Activated naive CD8-positive, alpha-beta T cell treated with anti-CD3 and anti-CD28 coated beads, Interleukin-2, amount 50 U/mL, for 24 hours (primary cell): ENCODE measurements at regions not wholly inside any gene's neighbourhood (a gene's known extent, or its start where the extent isn't known, plus 50 kb on each side); places are given as distances from the start of the nearest gene placed in this dataset.
"Not testable (repeated sequence)": the region's sequence is repeated elsewhere in the genome, so short reads cannot be mapped to it uniquely, and the experiment has no call there.

Experiments
- ATAC-seq: fragments of 150-1000 bp; cut with Tn5 transposase; one replicate; pipeline ENCODE4 v1.10.0; 2021
- DNase-seq: peaks from one replicate; pipeline ENCODE4 v3.0.0; 2021
- H3K27ac Mint-ChIP-seq: one replicate; pipeline ENCODE4 v1.8.0; 2021; ENCODE audit warnings: mild to moderate bottlenecking, mixed read lengths
- H3K27me3 Mint-ChIP-seq: one replicate; pipeline ENCODE4 v1.8.0; 2021; ENCODE audit warnings: mixed read lengths
- H3K36me3 Mint-ChIP-seq: one replicate; pipeline ENCODE4 v1.8.0; 2021; ENCODE audit warnings: low read depth, mixed read lengths
- H3K4me1 Mint-ChIP-seq: one replicate; pipeline ENCODE4 v1.8.0; 2021; ENCODE audit warnings: mixed read lengths
- H3K4me3 Mint-ChIP-seq: one replicate; pipeline ENCODE4 v1.8.0; 2021; ENCODE audit warnings: mild to moderate bottlenecking, moderate library complexity, mixed read lengths
- H3K9me3 Mint-ChIP-seq: one replicate; pipeline ENCODE4 v1.8.0; 2021; ENCODE audit warnings: mixed read lengths

GRCh38 chr13:78047151-78047550, 128.5 kb upstream of the EDNRB start:
- DNase-seq (no peak), ATAC-seq (no peak)
- no peaks in the 10 kb centered on the region for H3K9me3 Mint-ChIP-seq
- no peaks in the 10 kb centered on the region for H3K4me1 Mint-ChIP-seq
- peaks cover 1% of the 10 kb centered on the region for H3K27me3 Mint-ChIP-seq
- no peak overlapping the region for H3K4me3 Mint-ChIP-seq
- H3K36me3 Mint-ChIP-seq, result no peaks in the 10 kb centered on the region
- no peak overlapping the region for H3K27ac Mint-ChIP-seq

GRCh38 chr13:78046331-78046730, 127.7 kb upstream of the EDNRB start:
- no peak overlapping the region for H3K27ac Mint-ChIP-seq
- peaks cover 6% of the 10 kb centered on the region for H3K27me3 Mint-ChIP-seq
- H3K9me3 Mint-ChIP-seq, result no peaks in the 10 kb centered on the region
- H3K4me3 Mint-ChIP-seq, result no peak overlapping the region
- DNase-seq, result no peak
- H3K4me1 Mint-ChIP-seq, result no peaks in the 10 kb centered on the region
- H3K36me3 Mint-ChIP-seq, result no peaks in the 10 kb centered on the region
- no peak for ATAC-seq

GRCh38 chr13:78045916-78046315, 127.3 kb upstream of the EDNRB start:
- Mint-ChIP-seq H3K36me3 (no peaks in the 10 kb centered on the region), H3K27ac (no peak overlapping the region), H3K27me3 (peaks cover 6% of the 10 kb centered on the region), H3K4me3 (no peak overlapping the region), H3K9me3 (no peaks in the 10 kb centered on the region), H3K4me1 (no peaks in the 10 kb centered on the region)
- DNase-seq, result no peak
- no peak for ATAC-seq

GRCh38 chr13:78041366-78041765, 122.7 kb upstream of the EDNRB start:
- not testable (repeated sequence) for H3K4me1 Mint-ChIP-seq, H3K36me3 Mint-ChIP-seq, H3K27me3 Mint-ChIP-seq, ATAC-seq, H3K9me3 Mint-ChIP-seq, H3K4me3 Mint-ChIP-seq, DNase-seq, H3K27ac Mint-ChIP-seq

- H3K27ac Mint-ChIP-seq, result no peak overlapping the region
- H3K9me3 Mint-ChIP-seq, result no peaks in the 10 kb centered on the region
- peaks cover 6% of the 10 kb centered on the region for H3K27me3 Mint-ChIP-seq
- no peaks in the 10 kb centered on the region for H3K4me1 Mint-ChIP-seq
- DNase-seq (no peak), ATAC-seq (no peak)
- H3K36me3 Mint-ChIP-seq, result no peaks in the 10 kb centered on the region
- H3K4me3 Mint-ChIP-seq, result no peak overlapping the region
These were observed 121.7 kb upstream of the EDNRB start for GRCh38 chr13:78040205-78040830.

- ATAC-seq (no peak), DNase-seq (no peak)
- Mint-ChIP-seq H3K27me3 (peaks cover 2% of the 10 kb centered on the region), H3K4me3 (no peak overlapping the region), H3K9me3 (no peaks in the 10 kb centered on the region), H3K4me1 (no peaks in the 10 kb centered on the region), H3K27ac (no peak overlapping the region), H3K36me3 (no peaks in the 10 kb centered on the region)
These were observed 118.2 kb upstream of the EDNRB start for GRCh38 chr13:78036841-78037240.

GRCh38 chr13:78035500-78035899, 116.9 kb upstream of the EDNRB start:
- Mint-ChIP-seq H3K36me3 (no peaks in the 10 kb centered on the region), H3K4me1 (no peaks in the 10 kb centered on the region)
- ATAC-seq, result no peak

GRCh38 chr13:78033509-78033908, 114.9 kb upstream of the EDNRB start:
- peaks cover 4% of the 10 kb centered on the region for H3K27me3 Mint-ChIP-seq

More at GRCh38 chr13:78035500-78035899, 116.9 kb upstream of the EDNRB start:
- no peak overlapping the region for H3K27ac Mint-ChIP-seq
- H3K27me3 Mint-ChIP-seq, result peaks cover under 1% of the 10 kb centered on the region
- H3K4me3 Mint-ChIP-seq, result no peak overlapping the region
- no peaks in the 10 kb centered on the region for H3K9me3 Mint-ChIP-seq
- no peak for DNase-seq

GRCh38 chr13:78032132-78032531, 113.5 kb upstream of the EDNRB start:
- peaks cover 4% of the 10 kb centered on the region for H3K27me3 Mint-ChIP-seq
- no peaks in the 10 kb centered on the region for H3K9me3 Mint-ChIP-seq
- H3K4me3 Mint-ChIP-seq, result no peak overlapping the region
- H3K36me3 Mint-ChIP-seq, result no peaks in the 10 kb centered on the region
- DNase-seq, result no peak
- H3K4me1 Mint-ChIP-seq, result no peaks in the 10 kb centered on the region
- H3K27ac Mint-ChIP-seq, result no peak overlapping the region
- no peak for ATAC-seq

More at GRCh38 chr13:78033509-78033908, 114.9 kb upstream of the EDNRB start:
- DNase-seq (no peak), ATAC-seq (no peak)
- H3K36me3 Mint-ChIP-seq, result no peaks in the 10 kb centered on the region
- no peak overlapping the region for H3K4me3 Mint-ChIP-seq
- H3K27ac Mint-ChIP-seq, result no peak overlapping the region
- no peaks in the 10 kb centered on the region for H3K9me3 Mint-ChIP-seq
- H3K4me1 Mint-ChIP-seq, result no peaks in the 10 kb centered on the region

- H3K4me1 Mint-ChIP-seq, result no peaks in the 10 kb centered on the region
- peaks cover 4% of the 10 kb centered on the region for H3K27me3 Mint-ChIP-seq
- H3K9me3 Mint-ChIP-seq, result no peaks in the 10 kb centered on the region
- H3K27ac Mint-ChIP-seq, result no peak overlapping the region
- no peak for DNase-seq
- H3K36me3 Mint-ChIP-seq, result no peaks in the 10 kb centered on the region
- no peak overlapping the region for H3K4me3 Mint-ChIP-seq
- no peak for ATAC-seq
These were observed 111.8 kb upstream of the EDNRB start for GRCh38 chr13:78030341-78030896.

GRCh38 chr13:78029901-78030300, 111.3 kb upstream of the EDNRB start:
- H3K36me3 Mint-ChIP-seq, result no peaks in the 10 kb centered on the region
- no peak overlapping the region for H3K4me3 Mint-ChIP-seq
- H3K27ac Mint-ChIP-seq, result no peak overlapping the region
- ATAC-seq (no peak), DNase-seq (no peak)
- peaks cover 4% of the 10 kb centered on the region for H3K27me3 Mint-ChIP-seq
- no peaks in the 10 kb centered on the region for H3K4me1 Mint-ChIP-seq
- no peaks in the 10 kb centered on the region for H3K9me3 Mint-ChIP-seq

- ATAC-seq (no peak), DNase-seq (no peak)
- Mint-ChIP-seq H3K4me1 (no peaks in the 10 kb centered on the region), H3K36me3 (no peaks in the 10 kb centered on the region), H3K4me3 (no peak overlapping the region), H3K27ac (no peak overlapping the region), H3K27me3 (peaks cover 4% of the 10 kb centered on the region), H3K9me3 (peaks cover 4% of the 10 kb centered on the region)
These were observed 110.3 kb upstream of the EDNRB start for GRCh38 chr13:78028960-78029359.

- no peak for ATAC-seq
- H3K9me3 Mint-ChIP-seq, result peaks cover 8% of the 10 kb centered on the region
- no peaks in the 10 kb centered on the region for H3K36me3 Mint-ChIP-seq
- no peak for DNase-seq
- H3K4me3 Mint-ChIP-seq, result no peak overlapping the region
- H3K27ac Mint-ChIP-seq, result no peak overlapping the region
- H3K4me1 Mint-ChIP-seq, result peaks cover 18% of the 10 kb centered on the region
- no peaks in the 10 kb centered on the region for H3K27me3 Mint-ChIP-seq
These were observed 106.4 kb upstream of the EDNRB start for GRCh38 chr13:78024996-78025395.

- DNase-seq (peak; percentile 34), ATAC-seq (peak; percentile 99)
- peaks cover 8% of the 10 kb centered on the region for H3K9me3 Mint-ChIP-seq
- peaks cover 18% of the 10 kb centered on the region for H3K4me1 Mint-ChIP-seq
- peak overlapping the region; percentile 76 for H3K27ac Mint-ChIP-seq
- peaks cover 2% of the 10 kb centered on the region for H3K27me3 Mint-ChIP-seq
- no peak overlapping the region for H3K4me3 Mint-ChIP-seq
- H3K36me3 Mint-ChIP-seq, result no peaks in the 10 kb centered on the region
These were observed 103.7 kb upstream of the EDNRB start for GRCh38 chr13:78022164-78022877.

- Mint-ChIP-seq H3K9me3 (peaks cover 8% of the 10 kb centered on the region), H3K4me1 (peaks cover 18% of the 10 kb centered on the region), H3K27me3 (peaks cover 2% of the 10 kb centered on the region), H3K4me3 (no peak overlapping the region), H3K36me3 (no peaks in the 10 kb centered on the region), H3K27ac (no peak overlapping the region)
- DNase-seq (no peak), ATAC-seq (no peak)
These were observed 102.2 kb upstream of the EDNRB start for GRCh38 chr13:78020861-78021260.
